Stimulated activated CD4-positive, alpha-beta T cell treated with anti-CD3 and anti-CD28 coated beads, TNF-alpha, amount 100 ng/mL, for 1 hour (primary cell): ENCODE measurements at regions not wholly inside any gene's neighbourhood (a gene's known extent, or its start where the extent isn't known, plus 50 kb on each side); places are given as distances from the start of the nearest gene placed in this dataset.

ENCODE experiments used
- DNase-seq, 3 donors: peaks; one replicate each; pipeline ENCODE4 v3.0.0-alpha.2; 2020; ENCODE audit warnings: low read depth in 3 of 3, low spot score in 1 of 3

DNA sequence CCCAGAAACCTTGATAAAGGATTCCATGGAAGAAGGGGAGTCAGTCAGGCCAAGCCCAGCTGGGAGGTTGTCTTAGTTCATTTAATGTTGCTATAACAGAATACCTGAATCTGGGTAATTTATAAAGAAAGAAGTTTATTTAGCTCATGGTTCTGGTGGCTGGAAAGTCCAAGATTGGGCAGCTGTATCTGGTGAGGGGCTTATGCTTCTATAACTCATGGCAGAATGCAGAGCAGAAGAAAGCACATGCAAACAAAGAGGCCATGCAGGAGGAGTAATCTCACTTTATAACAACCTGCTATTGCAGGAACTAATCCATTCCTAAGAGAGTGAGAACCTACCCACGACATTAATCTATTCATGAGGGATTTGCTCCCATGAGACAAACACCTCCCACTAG lies 54.2 kb upstream of the ANKRD1 start:
- DNase-seq: no peak

DNA sequence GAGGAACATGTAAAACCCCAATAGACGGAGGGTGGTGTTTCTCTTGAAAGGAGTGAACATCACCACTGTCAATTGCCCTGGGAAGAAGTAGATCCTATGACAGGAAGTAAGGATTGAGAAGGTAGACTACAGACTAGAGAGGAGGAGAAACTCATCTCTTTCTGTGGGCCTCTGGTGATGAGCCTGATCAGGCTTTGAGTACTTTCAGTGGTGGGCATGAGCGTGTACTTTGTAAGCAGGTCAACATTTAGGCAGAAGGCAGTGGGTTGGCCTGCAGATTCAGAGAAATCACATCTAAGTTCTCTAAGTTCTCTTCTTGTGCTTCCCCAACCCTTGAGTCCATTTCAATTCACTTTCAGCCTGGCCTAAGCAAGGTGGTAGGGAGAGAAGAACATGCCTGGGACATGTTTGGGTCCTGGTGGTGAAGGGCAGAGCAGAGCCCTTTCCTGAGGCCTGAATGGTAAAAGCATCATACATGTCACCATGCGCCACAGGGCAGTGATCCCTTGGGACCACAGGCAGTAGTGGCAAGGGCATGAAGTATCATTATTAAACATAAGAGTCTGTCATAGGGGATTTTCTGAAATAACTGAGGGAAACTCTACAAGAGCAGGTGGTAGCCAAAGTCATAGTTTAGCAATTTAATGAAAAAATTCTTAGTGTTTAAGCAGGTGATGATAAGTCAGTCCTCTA lies 56.4 kb upstream of the ANKRD1 start:
- DNase-seq: no peak

DNA sequence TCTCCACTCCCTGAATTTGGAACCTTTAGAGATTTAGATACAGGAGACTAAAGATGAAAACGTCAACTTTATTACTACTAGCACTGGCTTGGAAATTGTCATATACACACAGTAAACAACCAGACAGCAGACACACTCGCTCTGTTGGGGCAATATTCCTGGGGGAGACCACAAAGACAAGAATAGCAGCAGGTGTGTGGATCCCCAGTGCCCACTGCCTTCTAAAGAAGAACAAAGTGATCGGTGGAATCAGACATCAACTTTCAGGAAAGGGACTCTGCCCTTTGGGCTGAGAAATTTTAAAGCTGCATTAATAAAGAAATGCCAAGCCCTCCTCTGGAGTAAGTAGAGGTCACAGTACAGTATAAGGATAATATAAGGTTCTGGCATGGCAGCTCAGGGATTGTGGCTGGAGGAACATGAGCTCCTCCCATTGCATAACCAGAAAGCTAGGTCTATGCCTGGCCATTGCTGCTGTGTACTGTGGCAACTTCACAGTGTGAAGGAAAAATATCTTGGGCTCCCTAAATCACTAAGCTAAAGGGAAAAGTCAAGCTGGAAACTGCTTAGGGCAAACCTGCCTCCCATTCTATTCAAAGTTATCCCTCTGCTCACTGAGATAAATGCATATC lies 57.1 kb upstream of the ANKRD1 start:
- DNase-seq: no peak

DNA sequence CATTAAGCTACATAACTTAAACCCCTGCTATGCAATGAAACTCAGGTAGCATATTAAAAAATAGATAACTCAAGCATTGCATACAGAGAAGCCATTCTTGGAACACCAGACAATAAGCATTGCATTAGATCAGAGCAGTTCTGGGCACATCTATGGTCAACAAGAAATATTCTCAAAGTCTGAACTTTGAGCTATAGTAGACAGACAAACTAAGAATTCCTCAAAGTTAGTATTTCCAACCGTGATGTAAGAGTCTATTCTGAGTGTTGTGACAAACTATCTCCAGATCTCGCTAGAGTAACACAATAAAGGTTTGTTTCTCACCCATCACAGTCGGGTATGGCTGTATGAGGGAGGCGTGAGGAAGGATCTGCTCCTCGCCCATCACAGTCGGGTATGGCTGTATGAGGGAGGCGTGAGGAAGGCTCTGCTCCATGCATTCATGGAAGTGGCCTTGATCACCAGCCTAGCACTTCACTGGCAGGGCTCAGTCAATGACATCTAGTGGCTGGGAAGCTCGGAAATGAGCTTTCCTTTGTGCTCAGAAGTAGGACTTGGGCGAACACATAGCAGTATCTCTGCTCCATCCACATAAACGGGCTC lies 61.6 kb upstream of the ANKRD1 start:
- no peak for DNase-seq

DNA sequence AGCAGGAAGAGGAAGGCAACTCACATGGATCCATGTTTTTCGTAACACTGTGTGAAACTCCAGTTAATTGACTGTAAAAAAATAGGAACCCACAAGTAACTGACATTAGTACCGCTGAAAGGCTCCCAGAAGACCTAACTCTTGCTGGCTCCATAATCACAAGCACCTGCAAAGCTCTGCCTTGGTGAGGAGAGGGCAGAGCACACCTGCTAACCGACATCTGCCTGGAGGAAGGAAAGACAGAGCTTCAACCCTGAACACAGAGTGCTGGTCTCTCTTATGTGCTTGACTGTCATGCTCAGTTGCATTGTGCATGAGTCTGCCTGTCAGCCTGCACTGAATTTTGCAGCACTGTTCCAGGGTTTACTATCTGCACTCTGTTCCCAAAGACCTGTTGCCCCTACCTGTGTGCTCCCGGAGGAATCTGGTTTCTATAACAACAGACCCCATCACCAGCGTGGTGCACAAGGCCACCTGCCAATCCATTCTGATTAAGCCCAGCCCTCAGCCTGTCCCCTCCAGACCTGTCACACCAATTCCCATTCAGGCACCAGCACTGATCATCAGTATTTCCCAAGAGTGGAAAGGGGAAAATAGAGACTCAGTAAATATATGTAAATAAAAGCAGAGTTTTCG lies 63.1 kb upstream of the ANKRD1 start:
- DNase-seq: no peak

DNA sequence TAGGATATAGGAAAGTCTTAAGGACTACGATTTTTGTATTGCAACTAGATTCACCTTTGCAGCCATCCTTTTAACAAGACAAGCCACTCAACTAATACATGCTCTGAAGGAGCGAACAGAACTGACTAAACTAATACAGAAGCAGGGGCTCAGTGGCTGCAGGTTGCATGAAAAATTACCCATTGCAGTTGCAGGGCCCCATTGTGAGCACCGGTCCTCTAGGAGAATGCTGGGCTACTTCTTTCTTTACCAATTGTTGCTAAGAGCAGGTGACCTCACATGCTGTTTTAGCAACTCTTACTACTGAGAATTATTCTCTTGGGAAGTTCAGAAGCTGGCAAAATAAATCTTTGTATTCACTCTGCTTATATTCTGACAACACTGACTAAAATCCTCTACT lies 64.0 kb upstream of the ANKRD1 start:
- DNase-seq: no peak

DNA sequence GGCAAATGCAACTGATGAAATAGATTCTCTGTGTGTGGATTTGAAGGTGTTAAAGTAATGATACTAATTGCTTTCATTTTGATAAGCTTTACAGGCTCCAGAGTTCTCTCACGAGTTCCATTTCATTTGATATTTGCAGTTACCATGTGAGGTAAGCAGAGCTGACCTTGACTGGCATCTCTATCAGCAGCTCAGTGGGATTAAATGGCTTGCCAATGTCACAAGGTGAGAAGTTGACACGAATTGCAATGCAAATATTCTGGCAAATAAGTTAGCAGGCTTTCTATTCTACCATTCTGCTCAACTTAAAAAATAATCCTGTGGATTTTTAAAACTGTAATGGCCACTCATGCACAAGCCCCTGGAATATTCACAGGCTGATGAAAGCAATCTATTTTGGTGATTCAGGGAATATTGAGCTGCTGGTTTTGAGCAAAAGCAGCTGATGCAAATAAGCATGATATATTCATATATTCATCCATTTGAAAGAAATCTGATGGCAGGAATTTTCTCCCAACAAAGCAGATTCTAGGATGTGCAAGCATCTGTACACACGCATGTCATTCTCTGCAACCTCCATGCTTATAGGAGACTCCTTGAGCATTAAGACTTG lies 64.5 kb upstream of the ANKRD1 start:
- no peak for DNase-seq

DNA sequence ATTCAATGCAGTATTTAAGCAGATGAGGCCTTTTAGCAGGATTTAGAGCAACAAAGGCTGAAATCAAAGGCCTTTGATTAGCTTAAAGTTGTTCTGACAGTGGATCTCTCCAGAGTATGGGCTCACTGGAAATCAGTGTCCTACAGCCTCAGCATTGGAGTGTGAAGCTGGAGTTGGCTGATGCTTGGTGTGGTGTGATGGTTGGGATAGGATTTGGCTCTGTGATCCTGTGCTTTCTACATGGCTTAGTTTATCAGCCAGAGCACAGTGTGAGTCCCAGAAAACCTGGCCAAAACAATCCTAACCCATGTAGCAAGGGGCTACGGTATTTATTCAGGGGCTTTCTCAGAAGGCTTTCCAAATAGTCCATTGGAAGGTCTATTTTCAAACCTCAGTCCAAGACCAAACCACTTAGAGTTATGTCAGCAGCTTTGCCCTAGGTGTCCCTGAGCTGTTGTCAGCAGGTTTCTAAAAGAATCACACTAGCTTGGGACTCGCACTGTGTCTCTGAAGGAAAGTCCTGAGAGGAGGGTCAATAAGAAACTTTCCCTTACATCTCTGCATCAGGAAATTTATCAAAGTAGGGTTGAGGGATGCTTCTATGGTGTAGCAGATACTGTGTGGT lies 65.4 kb upstream of the ANKRD1 start:
- DNase-seq: no peak

DNA sequence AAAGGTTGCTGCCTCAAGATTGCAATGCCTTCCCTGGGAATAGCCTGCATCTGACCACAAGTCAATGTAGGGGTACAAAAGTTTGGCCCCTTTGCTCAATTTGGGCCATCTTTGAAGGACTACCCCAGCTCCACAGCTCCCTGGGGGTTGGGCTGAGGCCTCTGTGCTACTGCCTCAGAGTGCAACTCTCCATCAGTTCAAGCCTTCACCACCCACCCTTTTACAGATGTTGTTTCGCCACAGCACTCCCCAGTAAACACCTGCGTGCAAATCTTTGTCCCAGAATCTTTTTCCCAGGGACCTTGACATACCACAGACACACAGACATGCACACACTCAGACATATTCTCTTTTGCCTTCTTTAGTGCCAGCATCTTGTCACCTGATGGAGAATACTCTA lies 66.0 kb upstream of the ANKRD1 start:
- DNase-seq: no peak

DNA sequence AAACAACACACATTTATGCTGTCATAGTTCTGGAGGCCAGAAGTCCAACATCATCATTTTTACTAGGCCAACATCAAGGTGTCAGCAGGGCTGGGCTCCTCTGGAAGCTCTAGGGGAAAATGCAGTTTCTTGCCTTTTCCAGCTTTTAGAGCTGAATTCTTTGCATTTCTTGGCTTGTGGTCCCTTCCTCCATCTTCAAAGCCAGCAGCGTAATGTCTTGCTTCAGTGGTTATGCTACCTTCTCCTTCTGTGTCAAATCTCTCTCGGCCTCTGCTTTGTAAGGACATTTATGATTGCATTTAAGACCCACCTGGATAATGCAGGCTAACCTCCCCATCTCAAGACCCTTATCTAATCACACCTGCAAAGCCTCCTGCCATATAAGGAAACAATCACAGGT lies 66.5 kb upstream of the ANKRD1 start:
- DNase-seq: no peak

DNA sequence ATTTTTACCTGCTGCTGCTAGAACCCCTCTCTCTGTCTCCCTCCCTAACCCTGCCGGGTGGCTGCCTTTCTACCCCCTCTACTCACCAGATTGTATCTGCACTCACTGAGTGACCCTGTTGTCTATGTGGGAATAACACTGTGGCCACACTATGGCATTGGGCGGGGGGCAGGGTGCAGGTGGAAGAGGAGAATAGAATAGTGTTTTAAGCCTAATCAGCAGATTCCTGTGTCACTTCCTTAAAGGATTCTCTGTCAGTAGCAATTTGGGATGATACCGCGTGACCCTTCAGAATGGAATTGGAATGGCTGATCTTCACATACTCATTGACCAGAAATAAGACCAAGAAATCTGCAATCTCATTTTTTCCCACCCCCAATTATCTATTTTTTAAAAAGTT lies 67.1 kb upstream of the ANKRD1 start:
- no peak for DNase-seq

DNA sequence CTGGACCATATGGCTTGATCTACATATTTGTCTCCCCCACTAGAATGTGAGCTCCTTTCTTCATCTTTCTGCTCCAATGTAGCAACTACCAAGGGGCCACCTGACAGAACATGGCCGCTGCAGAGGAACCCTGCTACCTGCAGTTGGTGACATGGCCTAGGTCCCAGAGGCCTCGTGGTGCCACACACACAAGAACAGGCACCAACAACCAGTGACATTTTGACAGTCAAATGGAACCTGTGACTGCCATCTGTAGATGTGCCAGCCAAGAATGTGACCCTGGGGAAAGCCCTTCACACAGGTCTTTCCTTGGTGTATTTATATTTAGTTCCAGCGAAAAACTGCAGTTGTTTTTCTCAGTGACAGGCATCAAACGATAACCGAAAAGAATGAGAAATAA lies 67.9 kb upstream of the ANKRD1 start:
- no peak for DNase-seq

DNA sequence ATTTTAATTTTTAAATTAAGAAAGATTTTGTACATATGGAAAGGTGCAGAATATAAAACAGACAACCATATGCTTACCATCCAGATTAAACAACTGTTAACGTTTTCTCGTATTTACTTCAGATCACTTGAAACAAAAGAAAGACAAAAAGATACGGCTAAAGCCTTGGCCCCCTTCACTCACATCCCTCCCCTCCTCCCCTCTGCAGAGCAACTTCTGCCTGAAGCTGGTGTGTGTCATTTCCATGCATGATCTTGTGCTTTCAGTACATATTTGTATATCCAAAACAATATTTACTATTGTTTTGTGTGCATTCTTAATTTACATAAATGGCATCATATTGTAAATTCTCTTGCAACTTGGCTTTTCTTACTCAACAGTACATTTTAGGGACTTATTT lies 68.5 kb upstream of the ANKRD1 start:
- no peak for DNase-seq

DNA sequence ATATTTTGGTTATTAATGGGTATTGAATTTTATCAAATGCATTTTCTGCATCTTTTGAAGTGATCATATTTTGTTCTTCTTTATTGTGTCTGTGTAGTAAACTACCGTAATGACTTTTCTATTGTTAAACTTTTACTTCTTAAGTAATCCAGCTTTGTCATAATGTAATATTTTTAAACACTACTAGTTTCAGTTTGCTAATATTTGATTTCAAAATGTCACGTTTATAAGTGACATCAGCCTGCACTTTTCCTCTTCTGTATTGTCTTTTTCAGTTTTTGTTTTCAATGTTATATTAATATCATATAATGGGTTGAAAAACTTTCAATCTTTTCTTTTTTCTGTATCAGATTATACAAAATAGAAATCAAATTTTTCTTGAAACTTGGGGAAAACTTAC lies 71.6 kb upstream of the ANKRD1 start:
- DNase-seq: no peak

DNA sequence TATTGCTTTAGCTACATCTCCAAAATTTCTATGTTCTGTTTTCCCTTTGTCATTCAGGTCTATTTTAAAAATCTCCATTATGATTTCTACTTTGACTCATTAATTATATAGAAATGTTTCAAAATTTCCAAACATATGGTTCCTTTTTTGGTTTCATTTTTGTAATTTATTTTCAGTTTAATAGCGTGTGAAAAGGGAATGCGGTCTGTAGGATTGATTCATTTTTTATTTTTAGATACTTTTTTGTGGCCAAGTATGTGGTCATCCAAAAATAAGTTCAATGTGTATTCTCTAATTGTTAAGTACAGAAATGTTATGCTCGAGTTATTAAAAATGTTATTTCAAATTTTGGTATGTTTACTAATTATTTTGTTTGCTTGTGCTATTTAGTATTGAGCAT lies 72.5 kb upstream of the ANKRD1 start:
- no peak for DNase-seq

DNA sequence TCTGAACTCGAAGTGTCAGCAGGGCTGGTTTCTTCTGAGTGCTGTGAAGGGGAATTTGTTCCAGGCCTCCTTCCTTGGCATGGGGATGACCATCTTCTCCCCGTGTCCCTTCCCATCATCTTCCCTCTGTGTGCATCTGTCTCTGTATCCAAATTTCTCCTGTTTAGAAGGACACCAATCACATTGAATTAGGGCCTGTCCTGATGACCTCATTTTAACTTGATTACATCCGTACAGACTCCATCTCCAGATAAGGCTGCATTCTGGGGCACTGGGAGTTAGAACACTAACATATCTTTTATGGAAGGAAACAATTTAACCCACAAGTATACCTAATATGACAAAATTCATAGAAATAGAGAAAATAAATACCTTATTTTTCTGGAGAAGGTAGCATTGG lies 76.8 kb upstream of the ANKRD1 start:
- no peak for DNase-seq

DNA sequence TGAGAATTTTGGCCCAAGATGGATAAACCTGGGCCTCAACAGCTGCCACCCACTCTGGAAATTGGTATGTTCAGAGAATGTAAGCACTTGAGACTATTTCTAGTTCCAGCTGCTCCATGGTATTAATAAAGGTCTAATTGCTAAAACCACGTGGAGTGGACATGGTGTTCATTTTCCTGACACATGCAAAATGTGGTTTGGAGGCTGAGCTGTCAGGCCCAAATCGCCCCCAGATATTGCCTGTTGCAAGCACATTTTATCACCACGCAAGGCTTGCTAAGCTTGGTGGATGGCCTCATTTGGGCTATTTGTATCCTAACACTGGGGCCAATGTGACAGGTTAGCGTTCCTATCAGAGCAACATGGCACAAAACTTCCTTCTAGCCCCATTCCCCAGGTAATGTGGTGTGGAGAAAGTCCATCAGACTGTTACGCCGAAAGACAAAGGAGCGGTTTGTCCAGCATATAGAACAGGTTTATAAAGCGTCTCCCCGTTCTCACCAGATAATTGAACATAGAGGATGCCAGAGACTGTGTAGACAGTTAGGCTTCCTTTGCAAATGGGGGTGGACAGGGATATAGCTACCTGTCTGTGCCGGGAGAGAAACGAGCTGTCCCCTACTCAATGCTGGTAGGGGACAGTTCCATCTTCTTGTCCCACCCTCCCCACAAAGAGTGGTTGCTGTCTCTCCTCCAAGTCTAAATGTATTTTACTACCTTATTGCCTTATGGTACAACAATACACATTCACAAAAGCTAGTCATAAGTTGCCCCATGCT lies 78.0 kb upstream of the ANKRD1 start:
- no peak for DNase-seq

DNA sequence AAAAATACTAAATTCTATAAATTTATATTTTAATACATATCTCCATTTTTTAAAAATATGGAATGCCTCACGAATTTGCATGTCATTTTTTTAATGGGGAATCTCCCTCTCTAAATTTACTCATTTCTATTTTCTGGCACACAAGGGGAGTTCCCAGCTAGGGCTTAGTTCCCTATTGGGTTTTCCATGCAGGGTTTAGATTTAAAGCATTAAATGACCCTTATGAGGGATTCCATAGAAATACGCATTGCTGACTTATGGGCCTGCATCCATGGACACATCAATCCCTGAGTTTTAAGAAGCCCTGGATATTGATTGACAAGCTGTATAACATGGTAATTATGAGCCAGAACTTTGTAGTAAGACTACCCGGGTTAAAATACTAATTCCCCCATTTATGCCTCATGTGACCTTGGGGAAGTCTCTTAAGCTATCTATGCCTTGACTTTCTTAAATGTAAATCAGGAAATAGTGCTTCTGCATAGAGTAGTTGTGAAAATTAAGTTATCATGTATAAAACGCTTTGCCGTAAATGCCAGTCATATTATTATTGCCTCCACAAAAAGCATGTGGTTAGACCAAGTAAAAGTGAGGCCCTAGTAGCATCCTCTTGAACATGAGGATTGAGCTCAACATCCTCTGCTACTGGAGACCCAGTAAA lies 78.8 kb upstream of the ANKRD1 start:
- no peak for DNase-seq

DNA sequence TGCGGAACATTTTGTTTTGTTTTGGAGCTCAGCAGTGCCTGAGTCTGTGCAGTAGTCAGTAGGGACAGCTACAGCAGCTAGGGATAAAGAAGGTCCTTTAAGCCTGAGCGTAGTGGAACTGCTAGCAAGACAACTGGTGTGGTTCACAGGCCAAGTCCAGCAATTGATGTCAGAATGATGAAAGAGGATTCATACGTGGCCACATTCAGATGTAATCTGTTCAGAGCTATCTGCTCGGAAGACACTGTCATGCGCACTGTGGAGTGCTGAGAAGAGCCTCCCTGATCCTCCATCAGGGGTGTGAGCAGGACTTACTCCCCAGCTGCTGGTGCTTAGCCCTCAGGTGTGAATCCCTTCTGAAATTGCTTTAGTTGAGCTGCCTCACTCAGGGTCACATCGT lies 79.6 kb upstream of the ANKRD1 start:
- no peak for DNase-seq

DNA sequence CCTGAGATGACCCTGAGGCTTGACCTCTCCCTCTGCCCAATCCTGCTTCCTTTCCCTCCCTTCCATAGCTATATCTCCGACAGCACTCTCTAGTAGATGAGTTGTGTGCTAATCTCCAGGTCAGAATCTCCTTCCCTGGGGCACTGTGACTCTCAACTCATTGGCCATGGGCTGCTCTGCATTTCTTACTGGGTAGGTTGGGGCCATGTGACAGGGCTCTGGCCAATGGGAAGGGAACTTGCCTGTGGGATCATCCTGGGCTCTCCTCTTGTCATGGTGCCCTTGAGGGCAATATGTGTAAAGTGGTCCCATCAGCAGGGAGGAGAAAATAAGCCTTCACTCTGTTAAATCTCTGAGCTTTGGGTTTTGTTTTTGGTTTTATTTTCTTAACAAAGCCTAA lies 80.1 kb upstream of the ANKRD1 start:
- DNase-seq: no peak
